D721Med (cell line): ENCODE measurements at regions not wholly inside any gene's neighbourhood (a gene's known extent, or its start where the extent isn't known, plus 50 kb on each side); places are given as distances from the start of the nearest gene placed in this dataset.
"Not testable (repeated sequence)": the region's sequence is repeated elsewhere in the genome, so short reads cannot be mapped to it uniquely, and the experiment has no call there.

Source experiments
- DNase-seq: peaks from one replicate; pipeline ENCODE4 v3.0.0; 2011; ENCODE audit warnings: low spot score; ENCODE audit not compliant: insufficient read length
- FAIRE-seq: peaks from 2 replicates; lab custom pipeline; 2011; peaks lifted over from hg19 to GRCh38; lab: Jason Lieb, UNC
- CTCF ChIP-seq: IDR thresholded peaks from 2 replicates; pipeline ENCODE4 v1.5.1; 2012; ENCODE audit warnings: mild to moderate bottlenecking, control low read depth; ENCODE audit not compliant: insufficient read depth; ENCODE audit errors: missing control alignments

GRCh38 chr4:14920759-14921320 is 81.4 kb upstream of the CPEB2 start:
- FAIRE-seq (no peak), DNase-seq (no peak)
- no peak for TF ChIP-seq CTCF

- FAIRE-seq = not testable (repeated sequence)
Measured at GRCh38 chr4:14921781-14922180, 80.5 kb upstream of the CPEB2 start.

GRCh38 chr4:14924076-14924811 is 78.0 kb upstream of the CPEB2 start:
- DNase-seq (no peak), FAIRE-seq (no peak)
- TF ChIP-seq CTCF = no peak

More at GRCh38 chr4:14921781-14922180, 80.5 kb upstream of the CPEB2 start:
- not testable (repeated sequence) for DNase-seq

- no peak for DNase-seq
- no peak for TF ChIP-seq CTCF
- FAIRE-seq = no peak
Measured at GRCh38 chr4:14924812-14925344, 77.4 kb upstream of the CPEB2 start.

GRCh38 chr4:14925471-14925870 is 76.8 kb upstream of the CPEB2 start:
- FAIRE-seq (no peak), DNase-seq (no peak)
- no peak for TF ChIP-seq CTCF

- DNase-seq = no peak
- no peak for TF ChIP-seq CTCF
- FAIRE-seq = no peak
Measured at GRCh38 chr4:14926368-14926767, 75.9 kb upstream of the CPEB2 start.

- TF ChIP-seq CTCF = no peak
- DNase-seq (no peak), FAIRE-seq (no peak)
Measured at GRCh38 chr4:14928035-14928434, 74.2 kb upstream of the CPEB2 start.
